Mammary epithelial cell (primary cell): ENCODE measurements at regions not wholly inside any gene's neighbourhood (a gene's known extent, or its start where the extent isn't known, plus 50 kb on each side); places are given as distances from the start of the nearest gene placed in this dataset.
"Not testable (repeated sequence)": the region's sequence is repeated elsewhere in the genome, so short reads cannot be mapped to it uniquely, and the experiment has no call there.

Experiments used
- CTCF ChIP-seq, 2 donors: IDR thresholded peaks in 1 of 2; conservative IDR thresholded peaks in 1 of 2; 2 replicates each; pipeline ENCODE4 v1.5.1; 2011 to 2012; ENCODE audit warnings: inconsistent platforms in 2 of 2, low read length in 2 of 2, mild to moderate bottlenecking in 2 of 2, control low read depth in 1 of 2, low read depth in 1 of 2; ENCODE audit not compliant: insufficient read depth in 1 of 2; ENCODE audit errors: extremely low read depth in 1 of 2
- EZH2 ChIP-seq: IDR thresholded peaks from 2 replicates; pipeline ENCODE4 v1.6.1; 2012; ENCODE audit warnings: low read length, inconsistent platforms, borderline replicate concordance

- TF ChIP-seq CTCF (conservative IDR thresholded peaks at IDR 0.05 in 1 of 2, IDR thresholded peaks at IDR 0.05 in 1 of 2; ENCODE audit: extremely low read depth in 1 of 2, insufficient read depth in 1 of 2, low read depth in 1 of 2, low read length in 2 of 2); EZH2: not testable (repeated sequence)
Observed at GRCh38 chr15:20372416-20372815, 169.2 kb downstream of the GOLGA6L6 start.
